Sciatic nerve (tissue), 2 donors: ENCODE measurements at regions not wholly inside any gene's neighbourhood (a gene's known extent, or its start where the extent isn't known, plus 50 kb on each side); places are given as distances from the start of the nearest gene placed in this dataset.

Experiments used
- ATAC-seq: fragments of 200-7000 bp; cut with Tn5 transposase; one replicate; pipeline ENCODE4 v1.9.1; 2020; ENCODE audit warnings: mild to moderate bottlenecking, moderate library complexity
- DNase-seq: peaks from one replicate; pipeline ENCODE4 v3.0.0-alpha.2; 2020; ENCODE audit warnings: low spot score
- intact Hi-C: fragments of 100-400 bp; cut with DNase I; formaldehyde crosslinking; loops from one replicate; pipeline ENCODE4 v1.14.2; 2022
- donor health status: DM: no; HTN: no; CAD: no.
- donor health status: DM: no; HTN: no; CAD: no.

DNA sequence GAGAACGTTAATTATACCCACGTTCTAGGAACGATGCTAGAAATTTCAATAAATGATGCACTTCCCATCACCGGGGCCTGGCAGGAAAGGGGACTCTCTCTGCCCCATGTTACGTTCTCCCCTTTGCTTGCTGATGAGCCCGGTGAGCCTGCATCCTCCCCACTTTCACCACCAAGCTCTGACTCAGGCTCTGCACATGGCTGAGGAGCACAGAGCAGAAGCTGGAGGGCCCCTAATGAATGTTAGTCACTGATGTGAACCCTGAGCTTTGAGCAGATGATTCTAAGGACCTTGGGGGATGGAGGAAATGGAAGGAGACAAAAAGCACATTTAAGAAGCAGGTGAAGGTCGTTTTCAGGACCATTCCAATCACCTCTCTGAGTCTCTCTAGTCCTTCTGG is 468.2 kb upstream of the ARID1B start:
- DNase-seq, result no peak
- ATAC-seq, result no peak
- intact Hi-C loops, result no loop called here

DNA sequence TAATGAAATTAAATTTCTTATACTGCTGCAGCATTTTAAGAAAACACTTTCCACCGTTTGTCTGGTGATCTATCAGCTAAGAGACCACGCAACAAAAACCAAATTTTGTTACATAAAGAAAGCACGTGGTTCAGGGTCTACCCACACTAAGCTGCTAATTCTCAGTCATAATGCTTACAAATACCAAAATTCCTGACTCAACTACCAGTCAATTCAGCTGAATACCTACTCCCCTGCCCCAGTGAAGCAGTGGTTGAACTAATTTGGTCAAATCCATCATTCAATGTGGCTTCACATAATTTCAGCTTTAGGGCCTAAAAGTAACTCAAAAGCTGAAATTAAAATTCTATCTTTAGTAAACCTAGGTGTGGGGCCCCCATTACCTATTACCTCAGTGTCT is 468.6 kb upstream of the ARID1B start:
- DNase-seq (no peak), ATAC-seq (no peak)
- intact Hi-C loops, result no loop called here

DNA sequence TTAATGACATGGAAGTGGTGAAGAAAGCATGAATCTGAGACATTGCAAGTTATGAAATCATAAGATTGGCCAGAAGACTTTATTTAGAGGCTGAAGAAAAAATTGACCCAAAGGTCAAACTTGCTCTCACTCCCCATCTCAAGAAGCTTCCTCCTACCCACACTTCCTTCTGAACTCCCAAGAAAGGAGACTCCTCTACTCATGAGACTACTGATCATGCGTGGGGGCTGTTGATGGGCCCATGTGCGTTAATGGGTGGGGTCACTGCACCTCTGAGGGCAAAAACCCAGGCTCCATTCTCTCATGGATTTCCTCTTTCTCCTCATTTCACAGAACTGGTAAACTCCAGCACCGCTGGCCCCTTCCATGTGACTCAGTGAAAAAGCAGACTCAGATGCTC is 470.6 kb upstream of the ARID1B start:
- intact Hi-C loops, result no loop called here
- DNase-seq, result no peak
- no peak for ATAC-seq

DNA sequence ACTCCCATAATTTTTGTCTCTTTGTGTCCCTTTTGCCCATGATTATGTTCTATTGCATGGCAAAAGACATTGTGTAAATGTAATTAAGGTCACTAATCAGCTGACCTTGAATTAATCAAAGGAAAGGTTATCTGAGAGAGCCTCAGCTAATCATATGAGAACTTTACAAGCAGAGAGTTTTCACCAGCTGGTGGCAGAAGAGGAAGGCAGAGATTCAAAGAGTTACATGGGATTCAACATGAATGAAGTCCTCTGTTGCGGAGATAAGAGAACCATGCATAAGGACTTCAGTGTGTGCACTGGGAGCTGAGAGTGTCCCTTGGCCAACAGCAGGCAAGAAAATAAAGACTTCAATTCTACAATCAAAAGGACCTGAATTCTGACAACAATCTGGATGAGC is 494.1 kb upstream of the ARID1B start:
- ATAC-seq, result no peak
- no peak for DNase-seq
- intact Hi-C loops, result no loop called here

DNA sequence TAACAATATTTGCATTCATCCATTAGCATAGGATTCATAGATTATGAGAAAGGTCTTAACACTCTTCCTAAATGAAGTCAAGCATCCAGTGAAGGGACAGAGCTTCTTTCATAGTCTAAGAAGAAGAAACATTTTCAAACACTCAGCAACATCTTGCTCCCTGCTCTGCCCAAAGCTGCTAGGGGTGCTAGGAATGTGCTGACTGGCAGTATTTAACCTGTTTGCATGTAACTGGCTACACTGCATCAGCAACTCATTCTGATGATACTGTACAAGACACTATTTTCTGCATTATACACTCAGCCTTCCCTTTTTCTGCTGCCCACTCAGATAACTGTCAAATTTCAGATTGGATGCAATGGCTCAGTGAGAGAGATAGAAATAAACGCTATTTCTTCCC is 495.1 kb upstream of the ARID1B start:
- ATAC-seq (no peak), DNase-seq (no peak)
- intact Hi-C loops, result no loop called here

DNA sequence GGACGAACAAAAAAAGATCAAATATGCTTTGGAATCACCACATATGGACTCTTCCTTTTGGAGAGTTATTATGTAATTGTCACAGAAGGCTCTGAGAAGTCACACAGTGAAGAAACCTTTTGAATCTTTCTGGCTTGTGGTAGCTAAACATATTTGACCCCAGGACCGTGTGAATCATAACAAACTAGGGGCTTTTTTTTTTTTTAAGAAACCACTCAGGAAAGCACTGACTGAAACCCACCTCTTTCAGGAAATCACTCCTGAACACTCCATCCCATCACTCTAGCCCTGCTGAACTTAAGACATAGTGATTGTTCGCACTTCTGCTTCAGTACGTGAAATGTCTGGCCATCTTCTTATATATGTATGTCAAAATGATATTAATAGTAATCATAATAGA is 495.9 kb upstream of the ARID1B start:
- intact Hi-C loops, result no loop called here
- ATAC-seq, result no peak
- no peak for DNase-seq

DNA sequence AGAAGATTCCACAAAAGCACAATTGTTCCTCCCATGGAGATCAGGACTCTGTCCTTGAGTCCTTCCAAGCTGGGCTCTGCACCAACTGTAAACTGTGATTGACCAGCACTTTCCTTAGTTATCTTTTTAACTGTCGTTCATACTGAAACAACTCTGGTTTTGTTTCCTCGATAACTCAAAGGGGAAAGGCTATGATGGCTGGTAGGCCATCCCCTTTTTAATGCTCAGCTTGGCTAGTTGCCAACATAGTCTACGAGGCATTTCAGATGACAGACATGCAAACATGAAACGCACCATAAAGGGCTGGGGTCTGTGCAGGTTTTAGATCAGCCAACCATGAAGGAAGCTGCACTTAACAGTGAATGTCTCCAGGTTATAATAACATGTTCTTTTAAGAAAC is 497.1 kb upstream of the ARID1B start:
- intact Hi-C loops, result no loop called here
- no peak for ATAC-seq
- DNase-seq, result no peak

DNA sequence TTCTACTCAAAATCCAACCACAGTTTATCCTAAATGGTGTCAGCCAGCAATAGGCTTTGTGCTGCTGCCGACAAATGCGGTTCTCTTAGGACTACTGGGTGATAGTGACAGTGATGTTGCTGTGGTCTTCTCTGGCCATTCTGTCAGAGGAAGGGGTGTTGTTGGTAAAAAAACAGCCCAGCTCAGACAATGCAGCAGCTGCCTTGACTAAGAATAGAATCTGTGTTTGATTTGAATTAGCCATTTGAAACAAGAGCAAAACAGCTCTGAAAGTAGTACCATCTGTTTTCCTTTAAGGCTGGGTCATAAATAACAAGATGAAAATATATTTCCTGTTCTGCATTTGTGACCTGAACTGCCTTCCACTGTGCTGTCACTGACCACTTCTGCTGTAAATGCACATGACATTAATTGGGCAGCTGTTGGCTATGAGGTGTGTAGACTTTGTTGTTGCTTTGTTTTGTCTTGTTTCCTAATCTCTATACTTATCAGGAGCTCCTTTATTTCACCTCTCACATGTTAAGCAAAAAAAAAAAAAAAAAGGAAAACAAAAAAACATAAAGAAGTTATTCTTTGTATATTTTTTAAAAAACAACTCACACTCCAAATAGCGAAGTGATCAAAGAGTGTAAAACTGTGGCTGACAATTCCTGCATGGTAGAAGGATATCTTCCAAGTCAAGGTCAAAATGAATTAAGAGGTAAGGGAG is 497.8 kb upstream of the ARID1B start:
- ATAC-seq, result peak; percentile 28
- DNase-seq, result no peak

DNA sequence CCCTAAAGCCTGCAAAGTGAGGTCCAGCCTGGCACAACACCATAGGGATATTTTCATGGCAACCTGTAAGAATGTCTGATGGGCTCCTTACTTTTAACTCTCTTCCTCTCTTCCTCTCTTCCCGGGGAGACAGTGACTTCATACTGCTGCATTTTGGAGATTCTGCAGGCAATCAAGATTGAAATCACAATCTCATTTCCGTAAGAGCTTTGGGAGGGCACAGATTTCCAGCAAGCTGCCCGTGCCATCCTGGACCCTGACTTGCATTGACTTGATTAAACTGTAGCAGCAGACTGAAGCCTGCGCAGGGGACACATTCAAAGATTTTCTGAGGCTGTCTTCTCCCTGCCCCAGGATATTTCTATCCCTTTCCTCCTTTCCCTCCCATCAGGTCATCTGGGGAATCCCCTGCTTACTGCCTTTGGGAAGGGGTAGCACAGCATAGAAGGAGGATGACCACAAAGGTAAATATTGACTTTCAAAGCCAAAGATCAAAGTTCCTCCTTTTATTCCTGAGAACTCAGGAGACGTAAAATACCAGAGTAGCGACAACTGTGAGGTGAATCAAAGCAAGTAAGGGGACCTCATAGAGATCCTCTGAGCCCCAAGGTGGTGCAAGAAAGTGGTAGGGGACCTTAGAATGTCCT is 504.0 kb upstream of the ARID1B start:
- ATAC-seq, result no peak
- no peak for DNase-seq
- intact Hi-C loops, result no loop called here

More for the DNA sequence above, 497.8 kb upstream of the ARID1B start:
- intact Hi-C loops, result no loop called here

DNA sequence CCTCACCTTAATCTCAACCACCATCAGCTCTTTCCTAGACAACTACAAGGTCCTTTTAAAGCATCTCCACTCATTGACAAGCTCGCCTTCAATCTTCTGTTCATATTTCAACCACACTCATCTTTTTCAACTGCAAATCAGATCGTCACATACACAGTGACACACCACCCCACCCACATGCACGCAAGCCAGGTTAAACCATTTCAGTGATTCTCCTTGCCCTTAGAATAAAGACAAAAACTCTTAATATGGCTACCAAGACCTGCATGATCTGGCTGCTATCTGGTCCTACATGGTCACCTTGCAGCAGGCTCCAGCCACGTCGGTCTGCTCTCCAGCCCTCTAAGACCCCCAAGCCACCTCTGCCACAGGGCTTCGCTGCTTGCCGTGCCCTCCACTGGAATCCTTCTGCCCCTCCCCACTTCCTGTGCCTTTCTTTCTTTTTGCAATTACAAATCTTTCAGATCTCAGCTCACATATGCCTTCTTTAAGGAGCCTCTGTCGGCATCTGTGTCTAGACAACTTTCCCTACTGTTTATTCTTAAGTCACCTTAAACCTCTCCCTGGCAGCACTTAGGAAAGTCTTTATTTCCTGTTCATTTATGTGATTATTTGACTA is 507.3 kb upstream of the ARID1B start:
- intact Hi-C loops, result no loop called here
- DNase-seq (no peak), ATAC-seq (no peak)

DNA sequence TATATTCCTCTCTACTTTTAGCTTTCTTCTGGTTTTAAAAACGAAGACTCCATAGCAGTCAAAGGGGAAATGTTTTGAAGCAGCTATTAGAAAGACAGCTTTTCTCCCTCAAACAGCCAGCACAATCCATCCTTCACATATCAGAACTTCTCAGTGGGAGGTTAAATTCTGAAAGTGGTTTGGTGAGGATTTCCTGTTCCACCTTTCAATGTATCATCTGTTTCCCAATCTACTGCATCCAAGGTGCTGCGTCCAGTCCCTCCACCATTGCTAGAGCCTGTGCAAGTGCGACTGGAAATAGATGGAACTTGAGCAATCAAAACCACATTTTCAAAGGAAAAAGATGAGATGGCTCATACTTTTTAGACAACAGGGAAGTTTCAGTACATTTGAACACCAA is 508.3 kb upstream of the ARID1B start:
- ATAC-seq (no peak), DNase-seq (no peak)
- intact Hi-C loops, result no loop called here

DNA sequence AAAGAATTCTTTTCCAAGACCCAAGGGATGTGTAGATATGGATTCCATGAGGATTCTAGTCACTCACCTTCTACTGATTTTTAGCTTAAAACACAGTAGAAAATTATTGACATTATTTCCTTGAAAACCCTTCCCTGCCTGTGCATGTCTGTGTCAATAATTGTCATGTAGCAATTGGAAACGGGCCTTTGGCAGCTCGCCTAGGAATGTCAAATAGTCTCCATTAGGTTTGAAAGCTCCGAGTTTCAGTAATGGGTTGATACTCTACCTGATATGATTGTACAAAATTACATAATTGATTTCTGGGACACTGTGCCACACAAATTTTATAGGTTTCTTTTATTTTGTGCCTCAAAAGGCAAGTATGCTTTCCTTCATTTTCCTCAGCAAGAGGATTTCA is 515.2 kb upstream of the ARID1B start:
- DNase-seq (no peak), ATAC-seq (no peak)
- intact Hi-C loops, result no loop called here

DNA sequence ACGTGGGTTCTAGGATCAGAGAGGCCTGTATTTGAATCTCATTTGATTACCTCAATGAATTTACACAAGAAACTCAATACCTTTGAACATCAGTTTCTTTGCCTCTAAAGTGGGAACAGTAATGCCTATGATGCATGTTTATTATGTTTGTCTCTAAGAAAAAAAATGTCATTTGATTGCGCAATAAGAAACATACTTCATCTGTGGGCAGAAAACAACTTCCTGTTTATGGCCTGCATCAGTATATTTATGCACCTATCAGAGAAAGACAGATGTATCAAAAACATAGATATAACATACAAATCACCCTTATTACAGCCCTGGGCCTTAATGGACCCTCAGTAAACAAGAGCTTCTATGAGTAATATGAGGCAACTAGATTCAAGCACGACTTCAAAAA is 516.4 kb upstream of the ARID1B start:
- intact Hi-C loops, result no loop called here
- DNase-seq, result no peak
- no peak for ATAC-seq

DNA sequence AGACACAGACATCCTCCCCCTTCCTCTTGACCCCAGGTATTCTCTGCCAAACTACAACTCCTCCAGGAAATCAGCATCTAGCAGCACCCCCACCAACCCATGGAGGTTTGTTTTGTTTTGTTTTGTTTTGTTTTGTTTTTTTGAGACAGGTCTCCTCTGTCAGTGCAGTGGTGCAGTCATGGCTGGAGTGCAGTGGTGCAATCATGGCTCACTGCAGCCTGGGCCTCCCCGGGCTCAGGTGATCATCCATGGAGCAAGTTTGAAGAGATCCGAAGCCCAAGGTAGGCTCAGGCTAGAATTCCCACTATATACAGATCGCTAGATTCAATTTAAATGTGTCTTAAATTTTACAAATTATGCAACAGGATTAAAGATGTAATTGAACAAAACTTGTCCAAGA is 518.2 kb upstream of the ARID1B start:
- intact Hi-C loops, result no loop called here
- DNase-seq (no peak), ATAC-seq (no peak)

DNA sequence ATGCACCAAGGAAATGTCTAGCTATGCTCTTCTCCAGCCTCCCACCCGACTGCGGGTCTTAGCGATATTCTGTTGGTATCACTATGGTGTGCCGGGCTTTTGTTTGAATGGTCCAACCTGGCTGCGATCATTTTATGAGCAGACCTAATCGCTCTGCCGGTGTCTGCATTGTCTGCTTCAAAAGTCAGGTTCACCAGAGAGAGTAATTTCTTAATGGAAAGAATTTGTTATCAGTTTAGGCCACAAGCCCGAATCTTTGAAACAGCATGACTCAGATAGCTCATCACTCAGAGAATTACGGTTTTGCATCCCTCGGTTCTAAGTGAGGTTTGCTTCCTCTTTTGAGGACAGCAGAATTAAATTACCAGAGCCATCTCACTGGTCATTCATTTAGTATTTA is 521.0 kb upstream of the ARID1B start:
- intact Hi-C loops, result no loop called here
- DNase-seq (no peak), ATAC-seq (no peak)

DNA sequence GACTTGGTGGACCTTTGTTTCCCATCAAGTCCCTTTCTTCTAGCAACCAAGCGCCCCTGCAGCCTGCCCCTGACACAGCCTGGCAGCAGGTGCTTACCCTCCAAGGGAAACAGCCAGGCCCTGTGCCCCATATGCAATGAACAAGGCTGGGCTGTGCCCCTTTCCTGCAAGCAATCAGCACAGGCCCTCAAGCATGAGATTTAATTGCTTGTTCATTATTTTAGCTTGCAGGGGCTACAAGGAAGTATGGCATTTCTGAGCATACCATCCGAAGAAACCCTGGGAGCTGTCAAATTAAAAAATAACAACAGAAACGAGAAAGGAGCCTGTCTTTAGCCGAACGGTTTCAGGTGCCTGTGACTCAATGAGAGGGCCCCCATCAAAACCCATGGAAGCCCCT is 522.9 kb upstream of the ARID1B start:
- DNase-seq, result no peak
- intact Hi-C loops, result no loop called here
- ATAC-seq, result no peak

DNA sequence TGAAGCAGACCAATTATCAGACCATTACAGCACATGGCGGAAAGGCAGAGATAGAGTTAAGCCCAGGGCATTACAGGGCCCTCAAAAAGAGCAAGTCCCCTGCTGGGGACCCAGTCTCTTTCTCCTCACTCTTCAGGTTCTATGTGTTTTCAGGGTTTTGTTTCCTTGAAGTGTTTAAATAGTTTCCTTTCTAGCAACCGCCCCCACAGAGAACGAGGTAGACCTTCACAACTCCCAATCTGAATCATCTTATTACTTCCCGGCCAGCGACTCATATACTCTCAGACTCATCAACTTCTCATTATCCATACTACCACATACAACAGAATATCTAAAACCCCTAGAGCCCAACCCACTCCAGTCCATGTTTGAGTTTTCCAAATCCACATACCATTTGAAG is 526.6 kb upstream of the ARID1B start:
- no peak for DNase-seq
- intact Hi-C loops, result no loop called here
- ATAC-seq, result no peak

DNA sequence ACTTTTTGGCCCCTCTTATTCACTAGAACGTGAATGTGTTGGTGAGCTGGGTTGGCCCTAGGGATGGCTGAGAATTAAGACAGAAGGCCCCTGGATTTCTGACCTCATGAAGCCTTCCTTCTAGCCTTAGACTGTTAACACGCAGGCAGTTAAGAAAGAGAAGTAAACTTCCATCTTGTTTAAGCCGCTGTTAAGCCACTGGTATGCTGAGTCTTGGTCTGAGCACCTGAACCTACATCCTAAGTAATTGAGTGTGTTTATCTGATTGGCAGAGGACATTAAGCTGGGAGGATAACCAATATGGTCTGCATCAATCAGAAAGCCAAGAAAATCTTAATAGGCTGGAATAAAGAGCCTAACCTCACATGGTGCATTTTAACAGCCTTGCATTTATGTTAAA is 535.0 kb upstream of the ARID1B start:
- DNase-seq, result no peak

DNA sequence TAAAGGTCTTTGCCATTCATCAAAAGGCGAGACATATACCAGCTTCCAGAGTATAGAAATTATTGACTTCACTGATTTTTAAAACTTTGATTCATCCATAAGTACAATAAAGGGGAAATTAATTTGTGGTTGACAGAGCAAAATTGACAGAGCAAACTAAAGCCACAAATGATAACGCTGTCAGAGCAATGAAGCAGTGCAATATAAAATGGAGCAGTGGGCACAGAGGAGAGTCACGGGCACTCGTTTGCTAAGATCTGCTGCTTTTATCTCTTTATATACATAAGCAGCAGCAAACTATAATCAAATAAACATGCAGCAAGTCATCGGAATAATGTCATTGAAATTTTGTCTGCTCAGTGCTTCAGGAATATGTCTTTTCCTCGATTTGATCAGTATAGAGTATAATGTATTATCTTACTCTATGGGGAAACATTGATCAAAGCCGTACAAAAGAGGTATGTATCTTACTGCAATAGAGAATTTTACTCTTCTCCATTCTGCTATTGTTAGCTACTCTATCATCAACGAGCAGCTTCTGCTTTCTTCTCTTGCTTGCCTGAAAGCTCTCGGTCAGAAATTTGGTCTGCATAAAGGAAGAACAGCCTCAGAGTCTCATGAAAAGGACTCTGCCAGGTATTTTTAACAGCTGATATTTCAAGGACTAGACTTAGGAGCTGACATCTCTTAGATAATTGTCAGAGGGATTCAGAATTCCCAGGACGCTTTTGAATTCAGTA is 546.0 kb upstream of the ARID1B start:
- intact Hi-C loops, result no loop called here
- DNase-seq (no peak), ATAC-seq (no peak)

More for the DNA sequence above, 535.0 kb upstream of the ARID1B start:
- intact Hi-C loops, result no loop called here
- ATAC-seq, result no peak

DNA sequence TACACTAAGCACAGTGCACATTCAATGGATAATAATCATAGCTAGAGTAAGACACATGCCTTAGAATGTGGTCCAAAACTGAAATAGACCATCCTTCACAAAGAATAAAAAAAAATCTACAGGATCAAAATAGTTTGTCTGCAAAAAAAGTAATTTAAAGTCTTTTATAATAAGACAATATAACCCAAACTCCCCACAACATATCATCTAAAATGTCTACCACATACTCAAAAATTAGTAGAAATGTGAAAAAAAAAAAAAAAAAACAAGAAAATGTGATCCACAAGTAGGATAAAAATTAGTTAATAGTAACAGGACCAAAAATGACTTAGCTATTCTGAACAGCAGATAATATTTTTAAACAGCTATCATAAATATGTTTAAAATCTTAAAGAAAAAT is 557.2 kb upstream of the ARID1B start:
- intact Hi-C loops, result no loop called here
- DNase-seq (no peak), ATAC-seq (no peak)
